Activated CD4-positive, alpha-beta T cell treated with anti-CD3 and anti-CD28 coated beads, Interleukin-2, amount 10 ng/mL, durations not matched to agents 24 days and 14 days (primary cell): ENCODE measurements at regions not wholly inside any gene's neighbourhood (a gene's known extent, or its start where the extent isn't known, plus 50 kb on each side); places are given as distances from the start of the nearest gene placed in this dataset.
"Not testable (repeated sequence)": the region's sequence is repeated elsewhere in the genome, so short reads cannot be mapped to it uniquely, and the experiment has no call there.

ENCODE experiments used
- DNase-seq: peaks from one replicate; pipeline ENCODE4 v3.0.0; 2022
- H3K27ac Mint-ChIP-seq: one replicate; pipeline ENCODE4 v1.8.0; 2022; ENCODE audit warnings: mild to moderate bottlenecking, mixed read lengths
- H3K27me3 Mint-ChIP-seq: one replicate; pipeline ENCODE4 v1.8.0; 2022; ENCODE audit warnings: mixed read lengths
- H3K36me3 Mint-ChIP-seq: one replicate; pipeline ENCODE4 v1.8.0; 2022; ENCODE audit warnings: low read depth, mild to moderate bottlenecking, mixed read lengths
- H3K4me1 Mint-ChIP-seq: one replicate; pipeline ENCODE4 v1.8.0; 2021; ENCODE audit warnings: mixed read lengths
- H3K4me3 Mint-ChIP-seq: one replicate; pipeline ENCODE4 v1.8.0; 2022; ENCODE audit warnings: mild to moderate bottlenecking, moderate library complexity, mixed read lengths
- H3K9me3 Mint-ChIP-seq: one replicate; pipeline ENCODE4 v1.8.0; 2021; ENCODE audit warnings: mixed read lengths
- intact Hi-C: fragments of 100-400 bp; cut with micrococcal nuclease; formaldehyde crosslinking; loops from one replicate; pipeline ENCODE4 v1.15.1; 2023

GRCh38 chr2:75309596-75310463 is 110.5 kb upstream of the TACR1 start:
- H3K4me3 Mint-ChIP-seq: no peak overlapping the region
- intact Hi-C loops: no loop called here
- H3K27me3 Mint-ChIP-seq: no peaks in the 10 kb centered on the region
- no peaks in the 10 kb centered on the region for H3K36me3 Mint-ChIP-seq
- no peaks in the 10 kb centered on the region for H3K4me1 Mint-ChIP-seq
- no peak overlapping the region for H3K27ac Mint-ChIP-seq
- no peak for DNase-seq
- no peaks in the 10 kb centered on the region for H3K9me3 Mint-ChIP-seq

- Mint-ChIP-seq H3K27ac (no peak overlapping the region), H3K4me3 (no peak overlapping the region), H3K9me3 (no peaks in the 10 kb centered on the region), H3K36me3 (no peaks in the 10 kb centered on the region), H3K27me3 (no peaks in the 10 kb centered on the region), H3K4me1 (no peaks in the 10 kb centered on the region)
- intact Hi-C loops: no loop called here
- DNase-seq: no peak
These were observed 103.9 kb upstream of the TACR1 start for GRCh38 chr2:75303227-75303626.

DNA sequence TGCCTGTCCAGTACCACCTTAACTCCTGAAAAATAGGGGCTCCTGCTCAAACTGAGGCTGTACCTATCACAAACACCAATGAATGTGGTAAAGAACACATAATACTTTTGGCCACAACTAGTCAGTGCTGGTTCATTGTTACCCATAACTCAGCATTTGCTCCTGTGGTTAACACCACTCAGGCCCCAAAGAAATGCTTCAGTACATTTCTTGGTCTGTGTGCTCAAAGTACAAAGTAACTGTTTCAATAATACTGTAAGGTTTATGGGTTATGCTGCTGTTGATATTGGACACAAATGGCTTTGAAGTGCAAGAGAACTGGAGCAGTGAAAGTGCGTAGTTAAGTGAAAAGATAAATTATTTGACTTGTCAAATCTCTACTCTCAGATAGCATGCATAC is 95.0 kb upstream of the TACR1 start:
- no peaks in the 10 kb centered on the region for H3K36me3 Mint-ChIP-seq
- H3K27ac Mint-ChIP-seq: no peak overlapping the region
- intact Hi-C loops: no loop called here
- no peaks in the 10 kb centered on the region for H3K4me1 Mint-ChIP-seq
- H3K4me3 Mint-ChIP-seq: no peak overlapping the region
- H3K9me3 Mint-ChIP-seq: no peaks in the 10 kb centered on the region
- no peaks in the 10 kb centered on the region for H3K27me3 Mint-ChIP-seq
- no peak for DNase-seq

- Mint-ChIP-seq H3K4me1 (no peaks in the 10 kb centered on the region), H3K9me3 (no peaks in the 10 kb centered on the region), H3K36me3 (no peaks in the 10 kb centered on the region), H3K27ac (no peak overlapping the region), H3K4me3 (no peak overlapping the region), H3K27me3 (no peaks in the 10 kb centered on the region)
- intact Hi-C loops: no loop called here
- DNase-seq: no peak
These were observed 93.5 kb upstream of the TACR1 start for GRCh38 chr2:75292826-75293225.

DNA sequence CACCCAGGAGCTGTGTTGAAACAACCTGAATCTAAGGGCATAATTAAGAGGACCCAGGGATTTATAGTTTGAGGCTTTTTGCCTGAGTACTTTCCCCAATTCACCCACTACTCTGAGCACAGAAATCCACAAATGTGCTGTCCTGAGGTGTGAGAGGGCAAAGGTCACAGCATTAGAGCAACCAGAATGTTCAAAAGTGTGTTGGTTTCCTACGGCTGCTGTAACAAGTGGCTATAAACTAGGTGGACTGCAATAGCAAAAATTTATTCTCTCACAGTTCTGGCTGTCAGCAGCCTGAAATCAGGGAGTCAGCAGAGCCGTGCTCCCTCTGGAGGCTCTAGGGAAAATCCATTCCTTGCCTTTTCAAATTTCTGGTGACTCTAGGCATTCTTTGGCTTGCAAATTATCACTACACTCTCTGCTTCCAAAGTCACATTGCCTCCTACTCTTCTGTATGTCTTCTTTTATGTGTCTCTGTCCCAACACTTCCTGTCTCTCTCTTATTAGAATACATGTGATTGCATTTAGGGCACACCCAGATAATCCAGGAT is 91.4 kb upstream of the TACR1 start:
- Mint-ChIP-seq H3K27me3 (no peaks in the 10 kb centered on the region), H3K9me3 (no peaks in the 10 kb centered on the region), H3K4me1 (no peaks in the 10 kb centered on the region), H3K27ac (no peak overlapping the region), H3K36me3 (no peaks in the 10 kb centered on the region), H3K4me3 (no peak overlapping the region)
- DNase-seq: no peak
- intact Hi-C loops: no loop called here

- no peaks in the 10 kb centered on the region for H3K36me3 Mint-ChIP-seq
- DNase-seq: no peak
These were observed 90.5 kb upstream of the TACR1 start for GRCh38 chr2:75289771-75290170.

GRCh38 chr2:75289178-75289577 is 89.9 kb upstream of the TACR1 start:
- H3K27me3 Mint-ChIP-seq, H3K4me3 Mint-ChIP-seq, intact Hi-C loops, H3K36me3 Mint-ChIP-seq, H3K27ac Mint-ChIP-seq, H3K9me3 Mint-ChIP-seq, DNase-seq, H3K4me1 Mint-ChIP-seq: not testable (repeated sequence)

More at GRCh38 chr2:75289771-75290170, 90.5 kb upstream of the TACR1 start:
- intact Hi-C loops: no loop called here
- Mint-ChIP-seq H3K4me1 (no peaks in the 10 kb centered on the region), H3K9me3 (peaks cover 1% of the 10 kb centered on the region), H3K27ac (no peak overlapping the region), H3K27me3 (no peaks in the 10 kb centered on the region), H3K4me3 (no peak overlapping the region)

DNA sequence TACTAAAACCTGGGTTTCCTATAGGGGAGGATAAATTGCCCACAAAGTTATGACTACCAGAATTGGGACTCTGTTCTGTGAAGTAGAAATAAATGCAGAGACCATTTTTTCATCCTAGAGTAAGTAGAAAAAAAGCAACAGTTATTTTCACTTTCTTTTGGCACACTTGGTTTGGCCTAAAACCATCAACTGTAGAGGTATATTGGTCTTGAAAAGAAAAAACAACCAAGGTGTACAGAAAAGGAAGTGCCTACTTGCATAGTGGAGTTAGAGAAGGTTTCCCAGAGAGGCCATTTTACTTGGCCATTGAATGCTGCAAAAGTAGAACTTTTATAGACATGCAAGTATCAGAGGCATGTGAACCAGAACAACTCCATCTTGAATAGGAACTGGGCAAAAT is 89.4 kb upstream of the TACR1 start:
- intact Hi-C loops: no loop called here

DNA sequence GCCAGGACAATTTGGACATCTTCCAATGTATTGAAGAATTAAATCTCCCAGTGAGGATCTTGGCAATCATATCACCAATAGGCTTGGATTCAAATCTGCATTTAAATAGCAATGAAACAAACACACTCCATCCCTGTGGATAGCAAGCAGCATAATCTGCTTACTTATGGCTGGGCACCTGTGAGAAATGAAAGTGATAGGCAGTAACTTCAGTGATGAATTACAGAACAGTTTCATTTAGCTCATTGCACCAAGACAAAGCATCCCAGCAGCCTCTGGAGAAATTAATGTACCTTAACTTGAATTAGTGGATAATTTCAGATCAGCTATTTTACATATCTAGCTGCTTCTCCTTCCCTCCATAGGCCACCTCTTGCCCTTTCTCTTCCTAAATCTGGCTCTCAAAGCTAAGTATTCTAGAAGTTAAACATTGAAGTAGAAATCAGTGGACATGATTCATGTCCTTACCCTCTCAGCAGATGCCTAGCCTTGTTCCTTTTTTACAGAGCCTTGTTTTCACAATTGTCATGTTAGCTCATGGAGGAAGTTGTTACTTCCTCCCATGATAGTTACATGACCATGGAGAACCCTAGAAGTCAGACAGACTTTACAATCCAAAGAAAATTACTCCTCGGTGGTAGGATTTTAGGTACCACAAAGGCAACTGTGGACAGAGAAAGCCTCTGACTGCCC is 88.5 kb upstream of the TACR1 start:
- Mint-ChIP-seq H3K9me3 (peaks cover 6% of the 10 kb centered on the region), H3K4me3 (no peak overlapping the region), H3K27ac (no peak overlapping the region), H3K36me3 (no peaks in the 10 kb centered on the region), H3K27me3 (no peaks in the 10 kb centered on the region), H3K4me1 (no peaks in the 10 kb centered on the region)
- no peak for DNase-seq
- intact Hi-C loops: no loop called here

More for the DNA sequence above, 89.4 kb upstream of the TACR1 start:
- Mint-ChIP-seq H3K27me3 (no peaks in the 10 kb centered on the region), H3K9me3 (peaks cover 6% of the 10 kb centered on the region), H3K4me3 (no peak overlapping the region), H3K4me1 (no peaks in the 10 kb centered on the region), H3K27ac (no peak overlapping the region), H3K36me3 (no peaks in the 10 kb centered on the region)
- DNase-seq: no peak

GRCh38 chr2:75284345-75284744 is 85.0 kb upstream of the TACR1 start:
- H3K4me1 Mint-ChIP-seq: no peaks in the 10 kb centered on the region
- H3K27ac Mint-ChIP-seq: no peak overlapping the region
- no peaks in the 10 kb centered on the region for H3K36me3 Mint-ChIP-seq
- intact Hi-C loops: no loop called here
- no peak overlapping the region for H3K4me3 Mint-ChIP-seq
- no peak for DNase-seq
- H3K9me3 Mint-ChIP-seq: peaks cover 6% of the 10 kb centered on the region
- H3K27me3 Mint-ChIP-seq: no peaks in the 10 kb centered on the region

- Mint-ChIP-seq H3K36me3 (no peaks in the 10 kb centered on the region), H3K9me3 (no peaks in the 10 kb centered on the region), H3K27me3 (no peaks in the 10 kb centered on the region), H3K4me1 (no peaks in the 10 kb centered on the region), H3K4me3 (no peak overlapping the region), H3K27ac (no peak overlapping the region)
- intact Hi-C loops: no loop called here
- no peak for DNase-seq
These were observed 79.6 kb upstream of the TACR1 start for GRCh38 chr2:75278821-75279379.

- H3K27me3 Mint-ChIP-seq: no peaks in the 10 kb centered on the region
- no peaks in the 10 kb centered on the region for H3K9me3 Mint-ChIP-seq
- no peak overlapping the region for H3K4me3 Mint-ChIP-seq
- no peaks in the 10 kb centered on the region for H3K4me1 Mint-ChIP-seq
- H3K27ac Mint-ChIP-seq: no peak overlapping the region
- intact Hi-C loops: no loop called here
- no peaks in the 10 kb centered on the region for H3K36me3 Mint-ChIP-seq
- DNase-seq: no peak
These were observed 79.0 kb upstream of the TACR1 start for GRCh38 chr2:75278314-75278713.

- Mint-ChIP-seq H3K36me3 (no peaks in the 10 kb centered on the region), H3K4me1 (no peaks in the 10 kb centered on the region), H3K27me3 (no peaks in the 10 kb centered on the region), H3K27ac (no peak overlapping the region), H3K9me3 (no peaks in the 10 kb centered on the region), H3K4me3 (no peak overlapping the region)
- intact Hi-C loops: no loop called here
- no peak for DNase-seq
These were observed 77.8 kb upstream of the TACR1 start for GRCh38 chr2:75277111-75277510.
